GM23338 (cell line): ENCODE measurements at regions not wholly inside any gene's neighbourhood (a gene's known extent, or its start where the extent isn't known, plus 50 kb on each side); places are given as distances from the start of the nearest gene placed in this dataset.

ENCODE experiments used
- ATAC-seq: fragments of 200-7000 bp; cut with Tn5 transposase; 3 replicates; pipeline ENCODE4 v1.9.1; 2020
- DNase-seq: peaks from one replicate; pipeline ENCODE4 v3.0.0-alpha.2; 2015; ENCODE audit warnings: low spot score
- H2AFZ ChIP-seq: fragments of 200-600 bp; sonication (generic); 2 replicates; pipeline ENCODE4 v1.8.0; 2016; ENCODE audit warnings: antibody characterized with exemption, mild to moderate bottlenecking, moderate library complexity
- H3F3A ChIP-seq: fragments of 200-600 bp; sonication (generic); replicated peaks from 2 replicates; pipeline ENCODE4 v1.8.0; 2017; ENCODE audit warnings: antibody characterized with exemption, mixed run types, low read depth
- H3K27ac ChIP-seq: fragments of 200-600 bp; sonication (generic); 2 replicates; pipeline ENCODE4 v1.6.1; 2016; ENCODE audit warnings: low read depth
- H3K27me3 ChIP-seq: fragments of 200-600 bp; sonication (generic); 2 replicates; pipeline ENCODE4 v1.8.0; 2016; ENCODE audit warnings: mild to moderate bottlenecking, mixed run types, moderate library complexity; ENCODE audit not compliant: insufficient read depth
- H3K36me3 ChIP-seq: fragments of 200-600 bp; sonication (generic); 2 replicates; pipeline ENCODE4 v1.8.0; 2016; ENCODE audit warnings: mild to moderate bottlenecking; ENCODE audit not compliant: insufficient read depth
- H3K4me1 ChIP-seq: fragments of 200-600 bp; sonication (generic); 2 replicates; pipeline ENCODE4 v1.8.0; 2016; ENCODE audit warnings: mild to moderate bottlenecking, moderate library complexity; ENCODE audit not compliant: insufficient read depth
- H3K4me2 ChIP-seq: fragments of 200-600 bp; sonication (generic); 2 replicates; pipeline ENCODE4 v1.7.1; 2017; ENCODE audit warnings: mixed run types
- H3K4me3 ChIP-seq: fragments of 200-600 bp; sonication (generic); 2 replicates; pipeline ENCODE4 v1.6.1; 2016; ENCODE audit warnings: mixed run types
- H3K79me2 ChIP-seq: fragments of 200-600 bp; sonication (generic); replicated peaks from 2 replicates; pipeline ENCODE4 v1.8.0; 2017; ENCODE audit warnings: mild to moderate bottlenecking; ENCODE audit not compliant: insufficient read depth
- H3K9me2 ChIP-seq: fragments of 200-600 bp; sonication (generic); 2 replicates; pipeline ENCODE4 v1.8.0; 2017; ENCODE audit not compliant: insufficient read depth
- H4K20me1 ChIP-seq: fragments of 200-600 bp; sonication (generic); replicated peaks from 2 replicates; pipeline ENCODE4 v1.8.0; 2017; ENCODE audit warnings: mild to moderate bottlenecking; ENCODE audit not compliant: insufficient read depth
- H3K27ac Mint-ChIP-seq: 2 replicates; pipeline ENCODE4 v1.8.0; 2020; ENCODE audit warnings: inconsistent platforms, mild to moderate bottlenecking, moderate library complexity, mixed read lengths
- H3K27me3 Mint-ChIP-seq: 3 replicates; pipeline ENCODE4 v1.8.0; 2022; ENCODE audit warnings: low read depth, mild to moderate bottlenecking, moderate library complexity, mixed read lengths, inconsistent platforms; ENCODE audit not compliant: insufficient read depth, poor library complexity
- H3K36me3 Mint-ChIP-seq: 3 replicates; pipeline ENCODE4 v1.8.0; 2021; ENCODE audit warnings: low read depth, mild to moderate bottlenecking, inconsistent platforms, moderate library complexity, mixed read lengths
- H3K4me1 Mint-ChIP-seq: 3 replicates; pipeline ENCODE4 v1.8.0; 2020; ENCODE audit warnings: mild to moderate bottlenecking, inconsistent platforms, mixed read lengths
- H3K4me3 Mint-ChIP-seq: 3 replicates; pipeline ENCODE4 v1.8.0; 2021; ENCODE audit warnings: moderate library complexity, mild to moderate bottlenecking, inconsistent platforms, mixed read lengths
- H3K9me3 Mint-ChIP-seq: 3 replicates; pipeline ENCODE4 v1.8.0; 2020; ENCODE audit warnings: moderate library complexity, mild to moderate bottlenecking, inconsistent platforms, mixed read lengths
- CREB1 ChIP-seq: fragments of 250-450 bp; sonication (Bioruptor Pico); IDR thresholded peaks from 2 replicates; pipeline ENCODE4 v1.5.0; 2020; ENCODE audit warnings: low read depth, mild to moderate bottlenecking, moderate library complexity
- CTCF ChIP-seq, 2 experiments: fragments of 200-600 bp in 1 of 2; sonication (generic) in 1 of 2; conservative IDR thresholded peaks; 2 replicates each; pipeline versions ENCODE4 v1.5.1 to v1.6.1; 2016 to 2017; ENCODE audit warnings: antibody characterized with exemption in 2 of 2, low read depth in 2 of 2, mild to moderate bottlenecking in 2 of 2, moderate library complexity in 1 of 2
- ETS1 ChIP-seq: IDR thresholded peaks from 2 replicates; pipeline ENCODE4 v1.6.1; 2016; ENCODE audit warnings: antibody characterized with exemption
- EZH2 ChIP-seq: fragments of 200-600 bp; sonication (generic); IDR thresholded peaks from one replicate; pipeline ENCODE4 v1.8.0; 2017; ENCODE audit warnings: antibody characterized with exemption, mild to moderate bottlenecking, low read depth; ENCODE audit not compliant: unreplicated experiment
- EZH2phosphoT487 ChIP-seq: fragments of 200-600 bp; sonication (generic); IDR thresholded peaks from one replicate; pipeline ENCODE4 v1.8.1; 2018; ENCODE audit warnings: antibody characterized with exemption; ENCODE audit not compliant: unreplicated experiment
- JUNB ChIP-seq: IDR thresholded peaks from one replicate; pipeline ENCODE4 v1.6.1; 2016; ENCODE audit warnings: antibody characterized with exemption; ENCODE audit not compliant: unreplicated experiment
- POLR2AphosphoS5 ChIP-seq: IDR thresholded peaks from 2 replicates; pipeline ENCODE4 v1.6.1; 2016; ENCODE audit warnings: antibody characterized with exemption, low read depth
- REST ChIP-seq: IDR thresholded peaks from one replicate; pipeline ENCODE4 v1.6.1; 2018; ENCODE audit warnings: antibody characterized with exemption; ENCODE audit not compliant: unreplicated experiment
- STAT1 ChIP-seq: IDR thresholded peaks from one replicate; pipeline ENCODE4 v1.6.1; 2016; ENCODE audit warnings: antibody characterized with exemption; ENCODE audit not compliant: unreplicated experiment
- ZNF114 ChIP-seq: fragments of 250-450 bp; sonication (Bioruptor Pico); IDR thresholded peaks from 2 replicates; pipeline ENCODE4 v1.5.0; 2020; ENCODE audit warnings: mild to moderate bottlenecking, moderate library complexity
- ZNF331 ChIP-seq: fragments of 250-450 bp; sonication (Bioruptor Pico); IDR thresholded peaks from 2 replicates; pipeline ENCODE4 v1.5.0; 2020; ENCODE audit warnings: low read depth, mild to moderate bottlenecking, moderate library complexity
- ZNF462 ChIP-seq: fragments of 250-450 bp; sonication (Bioruptor Pico); IDR thresholded peaks from 2 replicates; pipeline ENCODE4 v1.5.0; 2020; ENCODE audit warnings: mild to moderate bottlenecking, moderate library complexity

GRCh38 chr19:28049875-28050274 lies 1163.1 kb downstream of the UQCRFS1 start (continued):
- no peak for TF ChIP-seq ETS1

- no peaks in the 10 kb centered on the region for H3K4me1 Mint-ChIP-seq
- H3K27ac Mint-ChIP-seq: no peak overlapping the region
- no peaks in the 10 kb centered on the region for H4K20me1 ChIP-seq
- H2AFZ ChIP-seq: no peak overlapping the region
- peaks cover 26% of the 10 kb centered on the region for H3K9me2 ChIP-seq
- H3K4me3 Mint-ChIP-seq: no peak overlapping the region
- H3F3A ChIP-seq: no peaks in the 10 kb centered on the region
- peaks cover 4% of the 10 kb centered on the region for H3K27me3 Mint-ChIP-seq
- H3K9me3 Mint-ChIP-seq: peaks cover 30% of the 10 kb centered on the region
- H3K27me3 ChIP-seq: no peaks in the 10 kb centered on the region
- H3K4me2 ChIP-seq: no peak overlapping the region
- DNase-seq (no peak), ATAC-seq (no peak)
- H3K36me3 ChIP-seq: no peaks in the 10 kb centered on the region
- TF ChIP-seq EZH2 (no peak), STAT1 (no peak), POLR2AphosphoS5 (no peak), ZNF331 (CRISPR knock-in tag) (no peak), ETS1 (no peak), EZH2phosphoT487 (no peak), REST (no peak), CREB1 (CRISPR knock-in tag) (no peak), ZNF462 (CRISPR knock-in tag) (no peak), JUNB (no peak), CTCF (conservative IDR thresholded peaks at IDR 0.05; ENCODE audit: low read depth in 2 of 2) (no peak), ZNF114 (CRISPR knock-in tag) (no peak)
- H3K36me3 Mint-ChIP-seq: no peaks in the 10 kb centered on the region; the same call in 2 of the 3 replicates
- no peaks in the 10 kb centered on the region for H3K79me2 ChIP-seq
- H3K27ac ChIP-seq: no peak overlapping the region
- no peaks in the 10 kb centered on the region for H3K4me1 ChIP-seq
- H3K4me3 ChIP-seq: no peak overlapping the region
Observed at GRCh38 chr19:28046932-28047331, 1166.0 kb downstream of the UQCRFS1 start.
